IMR-90 (cell line): ENCODE measurements at regions not wholly inside any gene's neighbourhood (a gene's known extent, or its start where the extent isn't known, plus 50 kb on each side); places are given as distances from the start of the nearest gene placed in this dataset.

Experiments
- ATAC-seq: fragments of 200-7000 bp; cut with Tn5 transposase; 2 replicates; pipeline ENCODE4 v1.9.1; 2020; ENCODE audit warnings: low read depth, mild to moderate bottlenecking, moderate library complexity
- BruUV-seq: library from RNA; stranded (reverse); fragments of 400-500 nt; replicated peaks from 2 replicates; lab custom pipeline; 2021; lab: Mats Ljungman, UMichigan
- CTCF ChIA-PET: fragments of 300-600 bp; formaldehyde crosslinking; extraction: SDS; loops from one replicate; lab custom pipeline; 2021; ENCODE audit warnings: antibody characterized with exemption; lab: Yijun Ruan, JAX
- POLR2A ChIA-PET: fragments of 300-600 bp; sonication (Branson Sonifier 250); formaldehyde crosslinking; loops from one replicate; lab custom pipeline; 2022; ENCODE audit warnings: antibody characterized with exemption; ENCODE audit not compliant: unreplicated experiment; lab: Charles Lee
- DNase-seq: peaks from one replicate; pipeline ENCODE4 v3.0.0; 2013
- H2AFZ ChIP-seq: replicated peaks from 2 replicates; pipeline ENCODE3; 2013; ENCODE audit warnings: low read length, mild to moderate bottlenecking; ENCODE audit not compliant: poor library complexity
- H2AK5ac ChIP-seq: 2 replicates; pipeline ENCODE4 v1.6.1; 2013; ENCODE audit warnings: low read depth, low read length, inconsistent platforms
- H2AK9ac ChIP-seq: replicated peaks from 2 replicates; pipeline ENCODE3; 2013; ENCODE audit warnings: mild to moderate bottlenecking, low read depth, low read length, moderate library complexity; ENCODE audit not compliant: poor library complexity
- H2BK120ac ChIP-seq: 2 replicates; pipeline ENCODE4 v1.6.1; 2013; ENCODE audit warnings: low read depth, low read length, inconsistent platforms
- H2BK15ac ChIP-seq: 3 replicates; pipeline ENCODE4 v1.6.1; 2013; ENCODE audit warnings: low read depth, low read length, inconsistent platforms
- H2BK20ac ChIP-seq: 2 replicates; pipeline ENCODE4 v1.6.1; 2013; ENCODE audit warnings: low read depth, mild to moderate bottlenecking, inconsistent platforms, low read length, moderate library complexity
- H2BK5ac ChIP-seq: 2 replicates; pipeline ENCODE4 v1.6.1; 2013; ENCODE audit warnings: mild to moderate bottlenecking, low read depth, low read length, inconsistent platforms; ENCODE audit not compliant: poor library complexity, severe bottlenecking
- H3K14ac ChIP-seq: replicated peaks from 2 replicates; pipeline ENCODE4 v1.6.1; 2013; ENCODE audit warnings: low read depth, low read length, inconsistent platforms
- H3K18ac ChIP-seq: 2 replicates; pipeline ENCODE4 v1.6.1; 2013; ENCODE audit warnings: low read depth, low read length, control low read depth
- H3K23ac ChIP-seq: 2 replicates; pipeline ENCODE4 v1.6.1; 2013; ENCODE audit warnings: low read depth, low read length, inconsistent platforms
- H3K27ac ChIP-seq: 2 replicates; pipeline ENCODE4 v1.5.1; 2013; ENCODE audit warnings: mild to moderate bottlenecking, control low read depth, low read length; ENCODE audit not compliant: insufficient read depth
- H3K27me3 ChIP-seq: 2 replicates; pipeline ENCODE4 v1.6.1; 2013; ENCODE audit warnings: low read length; ENCODE audit not compliant: control insufficient read depth, insufficient read depth
- H3K36me3 ChIP-seq: 2 replicates; pipeline ENCODE4 v1.6.1; 2013; ENCODE audit warnings: low read length, mixed read lengths; ENCODE audit not compliant: control insufficient read depth, insufficient read depth
- H3K4ac ChIP-seq: 2 replicates; pipeline ENCODE4 v1.6.1; 2013; ENCODE audit warnings: low read depth, low read length, inconsistent platforms
- H3K4me1 ChIP-seq: 2 replicates; pipeline ENCODE4 v1.6.1; 2013; ENCODE audit warnings: low read length, mixed read lengths; ENCODE audit not compliant: control insufficient read depth, insufficient read depth
- H3K4me2 ChIP-seq: 2 replicates; pipeline ENCODE4 v1.6.1; 2013; ENCODE audit warnings: low read depth, mild to moderate bottlenecking, control low read depth, low read length, moderate library complexity
- H3K4me3 ChIP-seq: 2 replicates; pipeline ENCODE4 v1.5.1; 2013; ENCODE audit warnings: low read depth, mild to moderate bottlenecking, control low read depth, low read length, moderate library complexity; ENCODE audit not compliant: insufficient read depth
- H3K56ac ChIP-seq: 2 replicates; pipeline ENCODE4 v1.6.1; 2013; ENCODE audit warnings: low read length, inconsistent platforms; ENCODE audit not compliant: insufficient read depth; ENCODE audit errors: extremely low read depth
- H3K79me1 ChIP-seq, 2 experiments: 2 replicates each; pipeline ENCODE4 v1.6.1; 2013; ENCODE audit warnings: low read length in 2 of 2, inconsistent platforms in 1 of 2, low read depth in 1 of 2
- H3K9ac ChIP-seq: 2 replicates; pipeline ENCODE4 v1.6.1; 2013; ENCODE audit warnings: low read depth, low read length, control low read depth
- H3K9me1 ChIP-seq: 2 replicates; pipeline ENCODE4 v1.6.1; 2013; ENCODE audit warnings: low read length, inconsistent platforms; ENCODE audit not compliant: insufficient read depth
- H3K9me3 ChIP-seq: 2 replicates; pipeline ENCODE4 v1.6.1; 2013; ENCODE audit warnings: low read length; ENCODE audit not compliant: control insufficient read depth, insufficient read depth
- H4K20me1 ChIP-seq: 2 replicates; pipeline ENCODE4 v1.6.1; 2013; ENCODE audit warnings: low read length, inconsistent platforms; ENCODE audit not compliant: insufficient read depth
- H4K5ac ChIP-seq: 2 replicates; pipeline ENCODE4 v1.6.1; 2013; ENCODE audit warnings: mild to moderate bottlenecking, low read depth, low read length, control low read depth
- H4K8ac ChIP-seq, 2 experiments: 2 replicates each; pipeline ENCODE4 v1.6.1; 2013; ENCODE audit warnings: low read depth in 2 of 2, low read length in 2 of 2, control low read depth in 1 of 2, inconsistent platforms in 1 of 2
- H4K91ac ChIP-seq: 2 replicates; pipeline ENCODE4 v1.6.1; 2013; ENCODE audit warnings: low read depth, low read length, inconsistent platforms; ENCODE audit not compliant: insufficient read depth
- CHD1 ChIP-seq: IDR thresholded peaks from 2 replicates; pipeline ENCODE4 v1.6.1; 2012; ENCODE audit warnings: low read depth, low read length, improper control_type of control experiment
- NFE2L2 ChIP-seq: fragments of 150-350 bp; IDR thresholded peaks from 2 replicates; pipeline ENCODE4 v1.6.1; 2016; ENCODE audit warnings: low read depth, mild to moderate bottlenecking, low read length
- POLR2A ChIP-seq: IDR thresholded peaks from 2 replicates; pipeline ENCODE4 v1.6.1; 2012; ENCODE audit warnings: mild to moderate bottlenecking, low read depth, low read length
- RCOR1 ChIP-seq: IDR thresholded peaks from 2 replicates; pipeline ENCODE4 v1.6.1; 2012; ENCODE audit warnings: mild to moderate bottlenecking, low read length, improper control_type of control experiment; ENCODE audit not compliant: insufficient replicate concordance
- SMC3 ChIP-seq: fragments of 150-350 bp; IDR thresholded peaks from 2 replicates; pipeline ENCODE4 v1.6.1; 2016; ENCODE audit warnings: low read depth, mild to moderate bottlenecking, antibody characterized with exemption, low read length, moderate library complexity
- WGBS, 2 experiments: methylation state at CpG; one replicate each; pipeline versions ENCODE4 v1.1.5 to v1.1.7; 2013; ENCODE audit warnings: missing lambda C conversion rate in 2 of 2; ENCODE audit not compliant: insufficient read length in 1 of 2; ENCODE audit errors: extremely low coverage in 2 of 2; 5-methylcytosine and 5-hydroxymethylcytosine counted together
- dilution Hi-C: fragments of 300-500 bp; cut with HindIII; formaldehyde crosslinking; loops from one replicate; pipeline ENCODE4 v1.14.3; 2018; ENCODE audit warnings: low sequenced_read_pairs; ENCODE audit not compliant: unreplicated experiment
- in situ Hi-C: fragments of 300-500 bp; cut with MboI; formaldehyde crosslinking; loops from 3 replicates; pipeline ENCODE4 v1.14.3; 2019; ENCODE audit warnings: low sequenced_read_pairs, inconsistent platforms, mixed read lengths
- intact Hi-C: fragments of 100-400 bp; cut with micrococcal nuclease; formaldehyde crosslinking; loops from 2 replicates; pipeline ENCODE4 v1.10.0; 2022

- H3K23ac ChIP-seq, result no peak overlapping the region
- H3K27me3 ChIP-seq, result peaks cover 4% of the 10 kb centered on the region
- intact Hi-C loops (no loop called here), dilution Hi-C loops (no loop called here), in situ Hi-C loops (no loop called here)
- H3K4me2 ChIP-seq, result no peak overlapping the region
- H3K4me1 ChIP-seq, result no peaks in the 10 kb centered on the region
- no peak overlapping the region for H3K4me3 ChIP-seq
- H2BK20ac ChIP-seq, result no peak overlapping the region
- no peaks in the 10 kb centered on the region for H3K36me3 ChIP-seq
- no peak overlapping the region for H4K8ac ChIP-seq
- DNase-seq (peak; percentile 1), ATAC-seq (no peak)
- no peaks in the 10 kb centered on the region for H4K20me1 ChIP-seq
- BruUV-seq, result no TSS peak
- H4K5ac ChIP-seq, result no peak overlapping the region
- ChIA-PET CTCF (interaction anchor here (0.6 kb wide), 1 partner anchor 39 kb away, joined by 3 read pairs; no protein-coding TSS in a partner anchor), POLR2A (no interaction called here)
- H3K9me1 ChIP-seq, result no peaks in the 10 kb centered on the region
- no peaks in the 10 kb centered on the region for H3K79me1 ChIP-seq
- no peak overlapping the region for H3K14ac ChIP-seq
- H3K4ac ChIP-seq, result no peak overlapping the region
- H3K56ac ChIP-seq, result no peak overlapping the region
- H2BK5ac ChIP-seq, result no peak overlapping the region
- H3K9ac ChIP-seq, result no peak overlapping the region
- no CpG with 5 or more reads among the region's 2 CpGs for WGBS, 2 experiments
- H3K27ac ChIP-seq, result no peak overlapping the region
- no peak overlapping the region for H4K91ac ChIP-seq
- no peak overlapping the region for H2BK15ac ChIP-seq
- no peak overlapping the region for H2AFZ ChIP-seq
- no peak overlapping the region for H2BK120ac ChIP-seq
- TF ChIP-seq SMC3 (no peak), POLR2A (no peak), CHD1 (no peak), NFE2L2 (no peak), RCOR1 (no peak)
- no peak overlapping the region for H2AK5ac ChIP-seq
- H3K9me3 ChIP-seq, result no peaks in the 10 kb centered on the region
- no peak overlapping the region for H3K18ac ChIP-seq
- H2AK9ac ChIP-seq, result no peak overlapping the region
Measured at GRCh38 chr13:78239714-78240113, 321.1 kb upstream of the EDNRB start.
